ENCODE measurements at regions not wholly inside any gene's neighbourhood (a gene's known extent, or its start where the extent isn't known, plus 50 kb on each side); places are given as distances from the start of the nearest gene placed in this dataset.

- no peak for DNase-seq (ENCODE audit: low spot score)
- H3K27me3 ChIP-seq (ENCODE audit: control insufficient read depth in 3 of 3, insufficient read depth in 3 of 3, low read depth in 1 of 3, low read length in 3 of 3), result peaks cover 0 to 2% (median 0%) of the 10 kb centered on the region in 3 experiments
- H3K4ac ChIP-seq (ENCODE audit: low read length), result no peak overlapping the region
- no peak overlapping the region for H3K27ac ChIP-seq (replicated peaks; ENCODE audit: low read length)
- peaks cover 0 to 5% of the 10 kb centered on the region in 2 donors for H3K36me3 ChIP-seq (replicated peaks in 1 of 2; ENCODE audit: control insufficient read depth in 2 of 2, insufficient read depth in 2 of 2, low read length in 2 of 2)
- no CpG with 5 or more reads among the region's 2 CpGs for WGBS, 2 donors (ENCODE audit: extremely low coverage in 2 of 2, insufficient read length in 2 of 2, insufficient replicate concordance in 1 of 2)
- H4K8ac ChIP-seq (ENCODE audit: low read depth, low read length), result no peak overlapping the region
- no peaks in the 10 kb centered on the region for H3K79me1 ChIP-seq (ENCODE audit: low read depth, low read length)
- no peak overlapping the region for H3K18ac ChIP-seq (ENCODE audit: low read length)
- H2BK5ac ChIP-seq (ENCODE audit: low read length), result no peak overlapping the region
- no peak overlapping the region for H2BK120ac ChIP-seq (ENCODE audit: low read depth, low read length)
- H3K9me3 ChIP-seq (replicated peaks in 1 of 2; ENCODE audit: control insufficient read depth in 2 of 2, insufficient read depth in 1 of 2, low read depth in 1 of 2, low read length in 2 of 2), result peaks cover 0 to 2% of the 10 kb centered on the region in 2 donors
- no peak overlapping the region for H3K4me2 ChIP-seq (ENCODE audit: insufficient read depth, low read length, poor library complexity, severe bottlenecking)
- H2AFZ ChIP-seq (ENCODE audit: low read length), result no peak overlapping the region
- H2BK12ac ChIP-seq (ENCODE audit: low read length), result no peak overlapping the region
- no peak overlapping the region for H3K14ac ChIP-seq (ENCODE audit: low read length)
- H2BK15ac ChIP-seq (ENCODE audit: low read length), result no peak overlapping the region
- peaks cover 3 to 15% of the 10 kb centered on the region in 2 donors for H3K4me1 ChIP-seq (ENCODE audit: control insufficient read depth in 2 of 2, insufficient read depth in 1 of 2, low read depth in 1 of 2, low read length in 2 of 2)
- H3K9ac ChIP-seq (ENCODE audit: low read depth, low read length, poor library complexity), result no peak overlapping the region
- no peak overlapping the region for H3K23ac ChIP-seq (ENCODE audit: low read depth, low read length, poor library complexity)
- no peak overlapping the region for H3K4me3 ChIP-seq (ENCODE audit: low read length in 2 of 2)
- no peak overlapping the region for H4K91ac ChIP-seq (ENCODE audit: low read depth, low read length, poor library complexity)
- H2AK5ac ChIP-seq (ENCODE audit: low read depth, low read length), result no peak overlapping the region
These were observed 97.3 kb upstream of the ROPN1 start for GRCh38 chr3:124089214-124089613.

DNA sequence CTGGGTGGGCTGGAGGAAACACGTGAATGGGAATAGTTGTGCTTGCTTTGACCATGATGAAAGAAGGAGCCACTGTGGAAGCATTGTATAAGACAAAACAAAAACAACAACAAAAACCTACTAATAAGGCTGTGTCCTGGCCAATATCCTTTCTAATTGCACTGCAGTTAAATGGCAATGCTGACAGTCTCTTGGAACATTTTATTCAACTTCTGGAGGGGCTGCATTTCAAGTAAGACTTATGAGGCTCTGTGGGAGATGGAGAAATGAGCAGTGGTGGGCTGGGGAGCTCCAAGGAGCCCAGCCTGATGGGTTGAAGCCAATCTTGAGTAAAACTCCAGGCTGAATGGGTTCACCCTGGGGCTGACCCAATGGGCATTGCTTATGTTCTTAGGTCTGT, 99.8 kb upstream of the ROPN1 start:
- no CpG with 5 or more reads among the region's 1 CpG for WGBS, 2 donors (ENCODE audit: extremely low coverage in 2 of 2, insufficient read length in 2 of 2, insufficient replicate concordance in 1 of 2)

DNA sequence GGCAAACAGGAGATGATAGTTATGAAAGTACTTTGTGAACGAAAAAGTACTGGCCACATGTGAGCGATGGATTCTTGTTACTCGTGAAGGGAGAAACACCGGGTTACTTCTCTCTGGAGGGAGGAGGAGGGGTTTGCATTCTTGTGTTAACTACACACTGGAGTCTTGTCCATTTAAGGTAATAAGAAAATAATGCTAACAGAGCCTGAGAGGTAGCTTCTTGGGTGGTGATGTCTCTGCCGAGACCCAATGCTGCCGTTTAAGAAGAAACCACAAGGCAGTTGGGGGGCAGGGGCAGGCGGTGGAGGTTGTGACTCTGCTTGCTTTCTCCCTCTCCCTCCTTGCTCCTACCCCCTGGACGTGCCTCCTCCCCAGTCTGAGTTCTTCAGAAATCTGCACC, 100.9 kb upstream of the ROPN1 start:
- H3K23ac ChIP-seq (ENCODE audit: low read depth, low read length, poor library complexity), result peak overlapping the region; percentile 21
- no peak overlapping the region for H3K4me3 ChIP-seq (ENCODE audit: low read length in 2 of 2)
- no peaks in the 10 kb centered on the region for H3K36me3 ChIP-seq (replicated peaks in 1 of 2; ENCODE audit: control insufficient read depth in 2 of 2, insufficient read depth in 2 of 2, low read length in 2 of 2)
- H3K14ac ChIP-seq (ENCODE audit: low read length), result peak overlapping the region; percentile 11
- H3K18ac ChIP-seq (ENCODE audit: low read length), result no peak overlapping the region
- H3K27me3 ChIP-seq (ENCODE audit: control insufficient read depth in 3 of 3, insufficient read depth in 3 of 3, low read depth in 1 of 3, low read length in 3 of 3), result peaks cover 0 to 2% (median 0%) of the 10 kb centered on the region in 3 experiments
- H4K91ac ChIP-seq (ENCODE audit: low read depth, low read length, poor library complexity), result no peak overlapping the region
- no peak overlapping the region for H2BK15ac ChIP-seq (ENCODE audit: low read length)
- no peak overlapping the region for H4K8ac ChIP-seq (ENCODE audit: low read depth, low read length)
- no peaks in the 10 kb centered on the region for H3K9me3 ChIP-seq (replicated peaks in 1 of 2; ENCODE audit: control insufficient read depth in 2 of 2, insufficient read depth in 1 of 2, low read depth in 1 of 2, low read length in 2 of 2)
- no CpG with 5 or more reads among the region's 8 CpGs for WGBS, 2 donors (ENCODE audit: extremely low coverage in 2 of 2, insufficient read length in 2 of 2, insufficient replicate concordance in 1 of 2)
- no peak overlapping the region for H3K9ac ChIP-seq (ENCODE audit: low read depth, low read length, poor library complexity)
- H3K79me1 ChIP-seq (ENCODE audit: low read depth, low read length), result no peaks in the 10 kb centered on the region
- no peak overlapping the region for H2BK5ac ChIP-seq (ENCODE audit: low read length)
- H2BK12ac ChIP-seq (ENCODE audit: low read length), result no peak overlapping the region
- H3K4me2 ChIP-seq (ENCODE audit: insufficient read depth, low read length, poor library complexity, severe bottlenecking), result no peak overlapping the region
- H3K4me1 ChIP-seq (ENCODE audit: control insufficient read depth in 2 of 2, insufficient read depth in 1 of 2, low read depth in 1 of 2, low read length in 2 of 2), result peaks cover 6 to 15% of the 10 kb centered on the region in 2 donors
- no peak overlapping the region for H3K4ac ChIP-seq (ENCODE audit: low read length)
- DNase-seq (ENCODE audit: low spot score), result no peak
- H3K27ac ChIP-seq (replicated peaks; ENCODE audit: low read length), result no peak overlapping the region
- H2AK5ac ChIP-seq (ENCODE audit: low read depth, low read length), result no peak overlapping the region
- H2AFZ ChIP-seq (ENCODE audit: low read length), result no peak overlapping the region
- no peak overlapping the region for H2BK120ac ChIP-seq (ENCODE audit: low read depth, low read length)

More for the DNA sequence above, 99.8 kb upstream of the ROPN1 start:
- no peak overlapping the region for H2AFZ ChIP-seq (ENCODE audit: low read length)
- no peak overlapping the region for H4K91ac ChIP-seq (ENCODE audit: low read depth, low read length, poor library complexity)
- H3K14ac ChIP-seq (ENCODE audit: low read length), result no peak overlapping the region
- H3K9ac ChIP-seq (ENCODE audit: low read depth, low read length, poor library complexity), result no peak overlapping the region
- H3K79me1 ChIP-seq (ENCODE audit: low read depth, low read length), result no peaks in the 10 kb centered on the region
- no peak for DNase-seq (ENCODE audit: low spot score)
- no peak overlapping the region for H2AK5ac ChIP-seq (ENCODE audit: low read depth, low read length)
- peaks cover 3 to 15% of the 10 kb centered on the region in 2 donors for H3K4me1 ChIP-seq (ENCODE audit: control insufficient read depth in 2 of 2, insufficient read depth in 1 of 2, low read depth in 1 of 2, low read length in 2 of 2)
- no peak overlapping the region for H3K4me2 ChIP-seq (ENCODE audit: insufficient read depth, low read length, poor library complexity, severe bottlenecking)
- no peak overlapping the region for H2BK15ac ChIP-seq (ENCODE audit: low read length)
- H3K4ac ChIP-seq (ENCODE audit: low read length), result no peak overlapping the region
- H2BK12ac ChIP-seq (ENCODE audit: low read length), result no peak overlapping the region
- H3K4me3 ChIP-seq (ENCODE audit: low read length in 2 of 2), result no peak overlapping the region
- H3K36me3 ChIP-seq (replicated peaks in 1 of 2; ENCODE audit: control insufficient read depth in 2 of 2, insufficient read depth in 2 of 2, low read length in 2 of 2), result peaks cover 0 to 5% of the 10 kb centered on the region in 2 donors
- no peaks in the 10 kb centered on the region for H3K9me3 ChIP-seq (replicated peaks in 1 of 2; ENCODE audit: control insufficient read depth in 2 of 2, insufficient read depth in 1 of 2, low read depth in 1 of 2, low read length in 2 of 2)
- H4K8ac ChIP-seq (ENCODE audit: low read depth, low read length), result no peak overlapping the region
- H2BK5ac ChIP-seq (ENCODE audit: low read length), result no peak overlapping the region
- H3K27me3 ChIP-seq (ENCODE audit: control insufficient read depth in 3 of 3, insufficient read depth in 3 of 3, low read depth in 1 of 3, low read length in 3 of 3), result peaks cover 0 to 2% (median 0%) of the 10 kb centered on the region in 3 experiments
- H3K18ac ChIP-seq (ENCODE audit: low read length), result no peak overlapping the region
- H3K27ac ChIP-seq (replicated peaks; ENCODE audit: low read length), result no peak overlapping the region
- H2BK120ac ChIP-seq (ENCODE audit: low read depth, low read length), result no peak overlapping the region
- no peak overlapping the region for H3K23ac ChIP-seq (ENCODE audit: low read depth, low read length, poor library complexity)

DNA sequence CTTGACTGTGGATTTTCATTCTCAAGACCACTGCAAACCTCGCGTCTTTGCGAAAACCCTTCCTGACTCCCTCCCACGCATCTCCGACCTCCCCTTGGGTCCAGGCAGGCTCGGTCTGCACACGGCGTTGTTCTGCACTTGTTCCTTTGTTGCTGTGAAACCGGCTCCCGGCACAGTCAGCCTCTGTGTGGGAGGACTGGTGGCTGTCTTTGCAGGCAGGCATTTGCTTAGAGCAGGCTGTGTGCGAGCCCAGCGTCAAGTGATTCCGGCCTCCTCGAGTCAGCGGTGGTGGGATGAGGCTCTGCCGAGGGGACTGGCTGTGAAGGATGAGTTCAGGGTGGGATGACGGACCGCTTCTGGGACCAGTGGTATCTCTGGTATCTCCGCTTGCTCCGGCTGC, 102.6 kb upstream of the ROPN1 start:
- H3K9ac ChIP-seq (ENCODE audit: low read depth, low read length, poor library complexity), result no peak overlapping the region
- no peak overlapping the region for H3K14ac ChIP-seq (ENCODE audit: low read length)
- no peak overlapping the region for H2BK12ac ChIP-seq (ENCODE audit: low read length)
- H4K91ac ChIP-seq (ENCODE audit: low read depth, low read length, poor library complexity), result no peak overlapping the region
- H3K79me1 ChIP-seq (ENCODE audit: low read depth, low read length), result no peaks in the 10 kb centered on the region
- H3K27ac ChIP-seq (replicated peaks; ENCODE audit: low read length), result no peak overlapping the region
- peaks cover 0 to 2% (median 0%) of the 10 kb centered on the region in 3 experiments for H3K27me3 ChIP-seq (ENCODE audit: control insufficient read depth in 3 of 3, insufficient read depth in 3 of 3, low read depth in 1 of 3, low read length in 3 of 3)
- peaks cover 6 to 17% of the 10 kb centered on the region in 2 donors for H3K4me1 ChIP-seq (ENCODE audit: control insufficient read depth in 2 of 2, insufficient read depth in 1 of 2, low read depth in 1 of 2, low read length in 2 of 2)
- H3K23ac ChIP-seq (ENCODE audit: low read depth, low read length, poor library complexity), result no peak overlapping the region
- no peak for DNase-seq (ENCODE audit: low spot score)
- no CpG with 5 or more reads among the region's 20 CpGs for WGBS, 2 donors (ENCODE audit: extremely low coverage in 2 of 2, insufficient read length in 2 of 2, insufficient replicate concordance in 1 of 2)
- H2AK5ac ChIP-seq (ENCODE audit: low read depth, low read length), result no peak overlapping the region
- no peak overlapping the region for H4K8ac ChIP-seq (ENCODE audit: low read depth, low read length)
- H3K36me3 ChIP-seq (replicated peaks in 1 of 2; ENCODE audit: control insufficient read depth in 2 of 2, insufficient read depth in 2 of 2, low read length in 2 of 2), result no peaks in the 10 kb centered on the region
- H2BK120ac ChIP-seq (ENCODE audit: low read depth, low read length), result no peak overlapping the region
- no peaks in the 10 kb centered on the region for H3K9me3 ChIP-seq (replicated peaks in 1 of 2; ENCODE audit: control insufficient read depth in 2 of 2, insufficient read depth in 1 of 2, low read depth in 1 of 2, low read length in 2 of 2)
- H3K4me2 ChIP-seq (ENCODE audit: insufficient read depth, low read length, poor library complexity, severe bottlenecking), result no peak overlapping the region
- no peak overlapping the region for H2AFZ ChIP-seq (ENCODE audit: low read length)
- H2BK5ac ChIP-seq (ENCODE audit: low read length), result no peak overlapping the region
- no peak overlapping the region for H2BK15ac ChIP-seq (ENCODE audit: low read length)
- H3K4ac ChIP-seq (ENCODE audit: low read length), result no peak overlapping the region
- no peak overlapping the region for H3K4me3 ChIP-seq (ENCODE audit: low read length in 2 of 2)
- peak overlapping the region; percentile 44 for H3K18ac ChIP-seq (ENCODE audit: low read length)

All from neuronal stem cell (in vitro differentiated cells).